HCT116 (cell line): ENCODE measurements at regions not wholly inside any gene's neighbourhood (a gene's known extent, or its start where the extent isn't known, plus 50 kb on each side); places are given as distances from the start of the nearest gene placed in this dataset.
"Not testable (repeated sequence)": the region's sequence is repeated elsewhere in the genome, so short reads cannot be mapped to it uniquely, and the experiment has no call there.

Source experiments
- ATAC-seq: fragments of 200-7000 bp; cut with Tn5 transposase; 2 replicates; pipeline ENCODE4 v1.9.1; 2020; ENCODE audit warnings: mild to moderate bottlenecking, moderate library complexity
- BruUV-seq: library from RNA; stranded (reverse); fragments of 400-500 nt; replicated peaks from 2 replicates; lab custom pipeline; 2021; lab: Mats Ljungman, UMichigan
- CTCF ChIA-PET: fragments of 300-600 bp; sonication (Branson Sonifier 250); formaldehyde crosslinking; loops from one replicate; lab custom pipeline; 2021; ENCODE audit warnings: antibody characterized with exemption; lab: Charles Lee
- POLR2A ChIA-PET: fragments of 300-600, 350-600 bp; sonication (Branson Sonifier 250); formaldehyde crosslinking; loops from one replicate; lab custom pipeline; 2021; ENCODE audit warnings: antibody characterized with exemption; lab: Charles Lee
- RAD21 ChIA-PET, 2 experiments: fragments of 300-600 bp; sonication (Branson Sonifier 250); formaldehyde crosslinking; loops; one replicate each; lab custom pipeline; 2023; ENCODE audit warnings: low total read pairs in 2 of 2; ENCODE audit not compliant: uncharacterized antibody in 2 of 2, unreplicated experiment in 2 of 2, low non-redundant PET in 1 of 2; lab: Charles Lee
- DNase-seq: peaks from one replicate; pipeline ENCODE4 v3.0.0-alpha.2; 2010; ENCODE audit warnings: low read depth, low spot score
- H2AFZ ChIP-seq: fragments of 200-600 bp; shearing (Covaris generic), sonication (generic); 2 replicates; pipeline ENCODE4 v1.6.1; 2017; ENCODE audit warnings: low read depth, mixed run types, mixed read lengths, antibody characterized with exemption, low read length; ENCODE audit not compliant: poor library complexity, severe bottlenecking
- H3K27ac ChIP-seq: 2 replicates; pipeline ENCODE4 v1.5.1; 2012; ENCODE audit warnings: low read depth, low read length
- H3K27me3 ChIP-seq: fragments of 200-600 bp; sonication (generic); 2 replicates; pipeline ENCODE4 v1.6.1; 2016; ENCODE audit warnings: mixed run types, low read length, mixed read lengths; ENCODE audit not compliant: insufficient read depth
- H3K36me3 ChIP-seq, 2 experiments: fragments of 200-500 bp in 1 of 2; fragments of 200-600 bp in 1 of 2; sonication (Bioruptor generic) in 1 of 2; sonication (generic) in 1 of 2; 2 replicates each; pipeline versions ENCODE4 v1.5.1 to v1.6.1; 2014 to 2016; ENCODE audit warnings: low read length in 2 of 2, inconsistent platforms in 1 of 2, mixed read lengths in 1 of 2, mixed run types in 1 of 2; ENCODE audit not compliant: insufficient read depth in 2 of 2, control insufficient read depth in 1 of 2
- H3K4me1 ChIP-seq, 2 experiments: fragments of 200-600 bp in 1 of 2; sonication (generic) in 1 of 2; 2 replicates each; pipeline versions ENCODE4 v1.5.1 to v1.6.1; 2012 to 2017; ENCODE audit warnings: low read length in 2 of 2, inconsistent platforms in 1 of 2, mild to moderate bottlenecking in 1 of 2, mixed read lengths in 1 of 2, mixed run types in 1 of 2, moderate library complexity in 1 of 2; ENCODE audit not compliant: insufficient read depth in 2 of 2, control insufficient read depth in 1 of 2
- H3K4me2 ChIP-seq: fragments of 200-600 bp; sonication (generic); 2 replicates; pipeline ENCODE4 v1.6.1; 2017; ENCODE audit warnings: mixed run types, low read length, mixed read lengths
- H3K4me3 ChIP-seq, 2 experiments: fragments of 200-600 bp in 1 of 2; sonication (generic) in 1 of 2; replicated peaks in 1 of 2; 2 replicates each; pipeline ENCODE4 v1.5.1; 2011 to 2016; ENCODE audit warnings: low read length in 2 of 2, control low read depth in 1 of 2, low read depth in 1 of 2, mild to moderate bottlenecking in 1 of 2, mixed read lengths in 1 of 2, mixed run types in 1 of 2
- H3K79me2 ChIP-seq: fragments of 200-600 bp; sonication (generic); 2 replicates; pipeline ENCODE4 v1.6.1; 2017; ENCODE audit warnings: mild to moderate bottlenecking, mixed run types, low read length, moderate library complexity, mixed read lengths; ENCODE audit not compliant: insufficient read depth
- H3K9ac ChIP-seq: fragments of 200-600 bp; sonication (generic); 2 replicates; pipeline ENCODE4 v1.6.1; 2016; ENCODE audit warnings: low read length, mixed read lengths
- H3K9me2 ChIP-seq: fragments of 200-600 bp; sonication (generic), shearing (Covaris generic); 2 replicates; pipeline ENCODE4 v1.6.1; 2017; ENCODE audit warnings: mixed run types, mild to moderate bottlenecking, moderate library complexity; ENCODE audit not compliant: insufficient read depth
- H3K9me3 ChIP-seq, 2 experiments: fragments of 200-500 bp in 1 of 2; fragments of 200-600 bp in 1 of 2; sonication (Bioruptor generic) in 1 of 2; sonication (generic) in 1 of 2; 2 replicates each; pipeline ENCODE4 v1.6.1; 2014 to 2017; ENCODE audit warnings: low read length in 2 of 2, mixed read lengths in 2 of 2, inconsistent platforms in 1 of 2, low read depth in 1 of 2, mild to moderate bottlenecking in 1 of 2, mixed run types in 1 of 2, moderate library complexity in 1 of 2; ENCODE audit not compliant: control insufficient read depth in 1 of 2, insufficient read depth in 1 of 2
- H4K20me1 ChIP-seq: fragments of 200-600 bp; sonication (generic), shearing (Covaris generic); 2 replicates; pipeline ENCODE4 v1.6.1; 2017; ENCODE audit warnings: mixed run types, mild to moderate bottlenecking, moderate library complexity; ENCODE audit not compliant: insufficient read depth
- CTCF ChIP-seq, 3 experiments: fragments of 200-600 bp in 1 of 3; sonication (generic) in 1 of 3; IDR thresholded peaks in 2 of 3; conservative IDR thresholded peaks in 1 of 3; 2 replicates each; pipeline ENCODE4 v1.5.1; 2012 to 2017; ENCODE audit warnings: low read depth in 2 of 3, low read length in 2 of 3, antibody characterized with exemption in 1 of 3, borderline replicate concordance in 1 of 3, control low read depth in 1 of 3, mild to moderate bottlenecking in 1 of 3, mixed read lengths in 1 of 3, mixed run types in 1 of 3, moderate library complexity in 1 of 3; ENCODE audit not compliant: insufficient read depth in 1 of 3
- EGR1 ChIP-seq: IDR thresholded peaks from 2 replicates; pipeline ENCODE4 v1.6.1; 2012; ENCODE audit warnings: low read depth
- EZH2 ChIP-seq: fragments of 200-600 bp; sonication (generic); IDR thresholded peaks from 2 replicates; pipeline ENCODE4 v1.6.1; 2017; ENCODE audit warnings: antibody characterized with exemption, mixed run types
- MAX ChIP-seq: IDR thresholded peaks from 2 replicates; pipeline ENCODE4 v1.6.1; 2012
- SP1 ChIP-seq: IDR thresholded peaks from 2 replicates; pipeline ENCODE4 v1.6.1; 2012; ENCODE audit warnings: low read depth
- SRF ChIP-seq: IDR thresholded peaks from 2 replicates; pipeline ENCODE4 v1.6.1; 2012; ENCODE audit warnings: low read depth
- TCF7L2 ChIP-seq: IDR thresholded peaks from 2 replicates; pipeline ENCODE4 v1.7.0; 2011; ENCODE audit warnings: borderline replicate concordance, inconsistent platforms; ENCODE audit not compliant: insufficient read depth, insufficient read length; ENCODE audit errors: extremely low read depth
- ZBTB33 ChIP-seq: IDR thresholded peaks from 2 replicates; pipeline ENCODE4 v1.6.1; 2011; ENCODE audit warnings: mild to moderate bottlenecking, low read length, moderate library complexity; ENCODE audit not compliant: insufficient replicate concordance; ENCODE audit errors: extremely low read depth
- ZFX ChIP-seq: fragments of 450-650 bp; IDR thresholded peaks from 2 replicates; pipeline ENCODE4 v1.6.1; 2017
- intact Hi-C: fragments of 100-400 bp; cut with micrococcal nuclease; formaldehyde crosslinking; loops from 2 replicates; pipeline ENCODE4 v1.10.0; 2022

GRCh38 chrX:151100799-151101198 is 75.6 kb upstream of the GPR50 start:
- H2AFZ ChIP-seq: no peak overlapping the region
- no peaks in the 10 kb centered on the region for H3K9me3 ChIP-seq
- intact Hi-C loops: no loop called here
- no peaks in the 10 kb centered on the region for H3K9me2 ChIP-seq
- no peaks in the 10 kb centered on the region for H3K4me1 ChIP-seq
- no peaks in the 10 kb centered on the region for H4K20me1 ChIP-seq
- no peak for ATAC-seq
- CTCF ChIA-PET: interaction anchor here (1.3 kb wide), 1 partner anchor 328 kb away, joined by 3 read pairs; no protein-coding TSS in a partner anchor
- H3K9ac ChIP-seq: no peak overlapping the region
- H3K36me3 ChIP-seq: no peaks in the 10 kb centered on the region
- peaks cover 7% of the 10 kb centered on the region for H3K27me3 ChIP-seq
- no peaks in the 10 kb centered on the region for H3K79me2 ChIP-seq
- TF ChIP-seq ZBTB33 (no peak), TCF7L2 (no peak), EZH2 (no peak), ZFX (no peak), SP1 (no peak), SRF (no peak), MAX (no peak), CTCF (IDR thresholded peaks at IDR 0.05 in 2 of 3, conservative IDR thresholded peaks at IDR 0.05 in 1 of 3; ENCODE audit: borderline replicate concordance in 1 of 3, insufficient read depth in 1 of 3, low read depth in 2 of 3, low read length in 2 of 3) (no peak), EGR1 (no peak)
- TF ChIP-seq, all 23 proteins: peak for 0
- POLR2A ChIA-PET: no interaction called here
- no peak overlapping the region for H3K4me3 ChIP-seq
- RAD21 ChIA-PET: no interaction called here
- no peak overlapping the region for H3K4me2 ChIP-seq
- no peak overlapping the region for H3K27ac ChIP-seq
- no peak for DNase-seq
- no TSS peak for BruUV-seq

GRCh38 chrX:151113200-151113599 is 63.2 kb upstream of the GPR50 start:
- H3K27me3 ChIP-seq, H3K4me2 ChIP-seq: not testable (repeated sequence)

More at GRCh38 chrX:151113200-151113599, 63.2 kb upstream of the GPR50 start:
- H3K4me1 ChIP-seq, BruUV-seq, H2AFZ ChIP-seq, H3K79me2 ChIP-seq, RAD21 ChIA-PET, intact Hi-C loops, H3K9ac ChIP-seq, DNase-seq, POLR2A ChIA-PET, H3K27ac ChIP-seq, H3K9me3 ChIP-seq, H4K20me1 ChIP-seq, H3K9me2 ChIP-seq, ATAC-seq, H3K36me3 ChIP-seq, CTCF ChIA-PET, H3K4me3 ChIP-seq: not testable (repeated sequence)
